ENCODE measurements at regions not wholly inside any gene's neighbourhood (a gene's known extent, or its start where the extent isn't known, plus 50 kb on each side); places are given as distances from the start of the nearest gene placed in this dataset.

DNA sequence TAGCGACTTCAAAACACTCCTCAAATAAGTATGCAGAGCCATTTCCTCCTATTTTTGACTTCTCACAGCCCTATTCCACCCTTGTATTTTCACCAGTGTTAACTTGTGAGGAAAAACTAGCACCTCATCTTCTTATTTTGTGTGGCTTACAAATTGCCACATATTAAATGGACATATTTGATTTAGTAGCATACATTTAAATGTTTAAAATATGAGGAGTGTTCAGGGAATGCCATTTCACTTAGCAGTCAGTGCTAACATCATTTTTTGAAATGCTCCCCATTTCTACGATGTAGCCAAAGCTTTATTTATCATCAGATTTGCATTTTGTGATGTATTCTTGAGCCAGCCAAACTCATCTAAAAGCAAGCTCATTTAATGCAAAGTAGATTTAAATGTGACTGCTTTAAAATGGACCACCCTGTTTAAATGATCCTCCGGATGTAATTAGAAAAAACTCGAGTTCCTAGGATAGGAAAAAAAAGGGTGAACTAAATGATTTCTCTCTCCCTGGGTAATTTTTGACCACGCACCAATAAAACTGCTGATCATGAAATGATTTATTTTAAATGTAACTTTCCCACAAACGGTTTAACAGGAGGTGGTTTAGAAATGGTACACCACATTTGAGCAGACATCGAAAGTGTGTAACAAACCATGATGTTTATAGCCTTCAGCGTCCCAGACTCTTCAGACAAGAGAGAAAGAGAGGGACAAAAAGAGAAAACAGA is 172.6 kb downstream of the CD83 start:
- TF ChIP-seq CTCF (conservative IDR thresholded peaks at IDR 0.05; ENCODE audit: low read length) (no peak), EZH2phosphoT487 (IDR thresholded peaks at IDR 0.05; ENCODE audit: borderline replicate concordance, low read depth, low read length) (no peak)
